ENCODE measurements at regions not wholly inside any gene's neighbourhood (a gene's known extent, or its start where the extent isn't known, plus 50 kb on each side); places are given as distances from the start of the nearest gene placed in this dataset.
A peak's percentile ranks its signal among the peaks of the same experiment; 100 is the strongest.
"Not testable (repeated sequence)": the region's sequence is repeated elsewhere in the genome, so short reads cannot be mapped to it uniquely, and the experiment has no call there.

DNA sequence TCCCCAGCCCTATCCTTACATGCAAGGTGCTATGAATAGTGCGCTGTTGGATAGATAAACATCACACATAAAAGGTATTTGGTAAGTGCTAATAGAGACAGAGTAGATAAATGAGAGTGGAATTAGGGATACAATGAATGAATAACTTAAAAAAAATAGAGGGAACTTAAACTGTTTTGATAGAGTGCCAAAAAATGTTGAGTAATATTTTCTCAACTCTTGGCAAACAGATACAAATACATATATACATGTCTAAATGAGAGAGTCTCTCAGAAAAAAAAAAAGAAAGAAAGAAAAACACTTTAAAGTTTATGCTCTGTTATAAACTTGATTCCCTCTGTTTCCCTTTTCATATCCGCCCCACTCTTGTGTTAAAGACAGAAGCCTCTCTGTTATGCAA is 667.4 kb downstream of the ROBO2 start:
- DNase-seq: no peak

- no peak for DNase-seq
These were observed 669.3 kb downstream of the ROBO2 start for GRCh38 chr3:77709155-77709554.

GRCh38 chr3:77718311-77718710 is 678.4 kb downstream of the ROBO2 start:
- DNase-seq: no peak

- DNase-seq: no peak
These were observed 680.6 kb downstream of the ROBO2 start for GRCh38 chr3:77720460-77720971.

DNA sequence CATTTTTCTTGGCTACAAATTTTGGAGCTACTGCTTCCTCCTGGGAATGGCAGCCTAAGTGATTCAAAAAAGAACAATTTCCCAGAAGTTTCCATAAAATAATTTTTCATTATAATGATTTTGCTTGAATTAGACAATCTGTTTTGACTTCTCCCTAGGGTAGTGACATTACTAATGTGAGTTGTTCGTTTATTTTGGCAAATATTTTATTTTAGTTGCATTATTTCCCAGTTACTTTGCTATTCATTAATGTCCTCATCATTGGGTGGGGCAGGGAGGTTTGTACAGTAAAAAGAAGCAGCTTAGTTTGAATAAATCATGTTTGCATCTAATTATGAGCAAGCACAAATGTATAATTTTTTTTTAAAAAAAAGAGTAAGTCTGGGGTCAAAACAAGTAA is 686.6 kb downstream of the ROBO2 start:
- DNase-seq: no peak

DNA sequence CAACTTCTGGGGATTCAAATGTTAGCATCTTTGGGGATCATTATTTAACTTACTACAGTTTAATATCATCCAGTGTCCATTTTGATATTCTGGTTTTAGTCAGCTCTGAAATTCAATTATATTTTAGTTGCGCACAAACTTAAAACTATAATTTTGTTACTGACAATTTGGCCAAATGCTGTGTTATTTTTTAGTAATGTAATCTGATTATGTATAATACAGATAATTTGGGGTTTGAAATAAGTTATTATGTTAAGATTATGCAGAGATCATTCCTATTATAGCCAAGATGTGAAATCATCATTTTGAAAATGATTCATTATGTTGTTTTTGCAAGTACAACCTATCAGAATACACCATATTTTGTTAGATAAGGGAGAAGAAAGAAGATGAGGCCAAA is 706.1 kb downstream of the ROBO2 start:
- DNase-seq: no peak

- DNase-seq: no peak
These were observed 707.0 kb downstream of the ROBO2 start for GRCh38 chr3:77746892-77747291.

- not testable (repeated sequence) for DNase-seq
These were observed 716.6 kb downstream of the ROBO2 start for GRCh38 chr3:77756397-77756975.

DNA sequence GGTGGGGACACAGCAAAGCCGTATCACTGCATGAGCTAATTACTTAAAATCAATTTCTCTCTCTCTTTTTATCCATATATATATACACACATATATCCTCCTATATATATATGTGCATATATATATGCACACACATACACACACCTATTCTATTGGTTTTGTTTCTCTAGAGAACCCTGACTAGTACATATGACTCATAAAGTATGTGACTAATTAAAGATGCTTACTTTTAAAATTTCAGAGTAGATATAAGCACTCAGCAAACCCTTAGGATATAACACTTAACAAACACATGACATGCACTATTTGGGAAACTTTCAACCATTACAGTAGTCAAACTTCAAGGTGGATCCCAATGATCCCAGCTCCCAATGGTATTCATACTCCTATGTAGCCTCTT is 732.6 kb downstream of the ROBO2 start:
- no peak for DNase-seq

- DNase-seq: no peak
These were observed 733.2 kb downstream of the ROBO2 start for GRCh38 chr3:77773084-77773483.

DNA sequence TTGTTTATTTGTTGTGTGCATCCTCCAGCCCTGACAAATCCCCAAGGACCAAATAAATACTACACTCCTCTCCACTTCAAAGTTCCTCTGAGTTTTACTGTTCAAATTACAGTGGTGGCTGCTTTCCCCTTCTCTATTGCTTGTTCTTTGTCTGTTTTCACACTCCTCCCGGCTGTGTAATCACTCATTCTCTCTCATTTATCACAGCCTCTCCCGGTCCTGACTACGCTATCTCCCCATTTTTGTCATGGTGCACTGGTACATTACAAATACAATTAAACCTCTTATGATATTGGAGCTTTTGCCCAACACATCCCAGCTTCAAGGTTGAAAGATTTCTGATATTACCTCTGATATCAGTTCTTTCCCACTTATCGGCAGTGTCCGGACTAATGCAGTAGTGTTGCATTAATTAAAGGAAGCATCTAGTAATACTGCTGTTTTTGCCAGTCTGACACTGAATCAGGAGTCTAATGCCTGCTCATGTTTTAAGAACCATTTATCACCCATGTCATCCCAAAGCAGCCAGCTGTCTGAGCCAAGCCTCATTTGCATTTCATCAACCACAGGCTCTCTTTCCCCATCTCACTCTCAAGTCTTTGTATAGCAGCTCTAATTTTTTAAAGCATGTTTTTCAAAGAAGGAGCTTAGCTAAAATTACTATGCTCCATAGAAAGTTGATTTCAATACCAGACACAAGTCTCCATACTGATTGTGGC is 740.5 kb downstream of the ROBO2 start:
- DNase-seq: no peak

GRCh38 chr3:77786216-77786615 is 746.3 kb downstream of the ROBO2 start:
- no peak for DNase-seq

DNA sequence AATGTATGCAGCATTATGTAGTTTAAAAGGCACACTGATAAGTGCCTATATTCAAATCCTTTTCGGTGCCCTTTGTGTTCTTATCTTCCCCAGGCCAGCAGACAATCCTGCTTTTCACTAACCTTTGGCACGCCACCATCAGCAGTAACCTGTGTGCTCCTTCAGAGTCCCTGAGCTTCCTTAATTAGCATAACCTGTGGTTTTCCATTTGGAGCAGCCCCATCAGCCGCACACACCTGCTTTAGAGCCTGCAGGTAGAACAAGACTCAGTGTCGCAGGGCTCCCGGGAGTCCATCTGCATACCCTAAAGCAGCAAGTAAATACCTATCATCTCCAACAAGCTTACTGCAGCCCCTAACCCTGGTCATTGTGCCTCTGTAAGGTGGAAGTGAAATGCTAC is 755.1 kb downstream of the ROBO2 start:
- no peak for DNase-seq

DNA sequence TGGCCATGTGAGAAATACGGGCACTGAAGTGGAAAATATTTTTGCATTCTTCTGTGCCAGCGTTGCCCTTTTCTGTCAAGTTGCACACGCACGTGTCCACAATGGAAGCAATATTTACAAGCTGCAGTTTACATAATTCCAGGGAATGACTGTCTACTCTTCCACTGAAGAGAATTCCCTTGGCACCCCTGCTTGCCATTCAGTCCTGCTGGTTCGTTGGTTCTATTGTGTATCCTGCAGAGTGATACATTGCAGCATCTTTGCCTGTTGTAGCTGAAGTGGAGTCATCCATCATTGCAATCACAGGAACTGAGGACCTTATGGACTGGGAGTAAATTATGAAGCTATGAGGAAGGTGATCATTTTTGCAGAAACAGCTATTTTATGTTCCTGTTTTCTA is 759.4 kb downstream of the ROBO2 start:
- no peak for DNase-seq

GRCh38 chr3:77800893-77801292 is 761.0 kb downstream of the ROBO2 start:
- no peak for DNase-seq

DNA sequence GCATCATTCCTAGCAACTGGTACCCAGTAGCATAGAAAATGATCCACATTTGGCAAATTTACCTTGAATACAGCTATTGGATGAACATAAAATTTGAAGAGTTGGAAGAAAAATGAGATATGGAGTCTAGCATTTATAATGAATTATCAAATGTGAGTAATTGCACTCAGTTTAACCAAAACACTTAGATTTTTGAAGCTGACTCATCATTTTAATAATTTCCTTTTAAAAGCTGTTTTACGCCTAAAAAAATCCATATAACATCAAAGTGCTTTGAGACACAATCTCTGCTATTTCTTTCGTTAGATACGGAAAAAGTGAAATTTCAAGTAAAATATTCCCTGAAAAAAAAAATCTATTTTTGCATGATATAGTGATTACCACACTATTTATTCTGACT is 767.4 kb downstream of the ROBO2 start:
- no peak for DNase-seq

GRCh38 chr3:77814845-77815244 is 774.9 kb downstream of the ROBO2 start:
- no peak for DNase-seq

GRCh38 chr3:77815467-77815866 is 775.6 kb downstream of the ROBO2 start:
- peak; percentile 3 for DNase-seq

DNA sequence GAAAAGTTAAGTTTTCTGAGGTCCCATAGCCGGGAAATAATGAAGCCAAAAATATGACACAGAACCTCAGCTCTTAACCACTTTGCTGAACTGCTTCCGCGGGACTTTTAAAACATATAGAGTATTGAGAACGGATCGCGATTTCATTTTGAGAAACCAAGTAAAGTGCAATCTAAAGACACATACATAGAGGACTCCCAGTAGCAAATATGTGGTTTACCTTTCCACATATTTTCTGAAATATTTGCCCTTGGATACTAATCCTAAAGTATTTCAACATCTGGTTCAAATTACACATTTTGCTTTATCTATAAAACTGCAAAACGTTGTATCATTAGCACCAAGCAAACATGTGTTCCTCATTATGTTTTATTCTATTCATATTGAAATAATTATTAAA is 776.5 kb downstream of the ROBO2 start:
- no peak for DNase-seq

DNA sequence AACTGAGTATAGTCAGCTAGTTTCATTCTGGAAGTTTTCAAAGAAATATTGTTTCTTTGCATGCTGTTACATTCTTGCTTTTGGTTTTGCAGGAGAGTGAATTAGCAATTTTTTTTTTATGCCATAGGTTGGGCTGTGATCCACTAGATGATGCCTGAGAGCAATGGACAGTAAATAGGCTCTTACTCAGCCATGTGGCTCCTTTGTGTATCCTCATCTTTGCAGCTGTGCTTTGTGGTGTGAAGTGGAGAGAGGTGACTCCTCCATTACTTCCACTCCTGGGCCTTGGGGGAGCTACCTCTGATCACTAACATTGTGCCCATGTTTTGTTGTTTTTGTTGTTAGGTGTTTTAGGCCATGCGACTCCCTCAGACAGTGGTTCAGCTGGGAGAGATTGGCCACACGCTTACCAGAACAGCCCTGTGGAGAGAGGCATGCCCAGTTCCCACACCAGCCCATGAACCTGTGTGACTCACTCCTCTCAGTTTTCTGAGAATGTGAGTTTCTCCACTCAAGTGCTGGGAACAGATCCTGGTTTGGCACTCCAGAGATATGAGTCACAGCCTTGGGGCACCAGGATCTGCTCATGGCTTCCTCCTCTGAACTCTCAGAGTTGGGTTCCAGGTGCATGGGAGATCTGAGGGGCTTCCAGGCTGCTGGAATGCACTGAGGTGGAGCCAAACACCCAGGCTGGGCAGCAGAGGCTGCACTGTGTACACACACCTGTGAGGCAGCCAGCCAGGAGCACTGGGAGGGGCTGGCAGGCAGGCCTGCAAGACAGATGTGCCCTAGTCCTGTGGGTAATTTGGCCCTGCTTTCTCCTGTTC is 785.3 kb downstream of the ROBO2 start:
- DNase-seq: no peak

GRCh38 chr3:77835921-77836320 is 796.0 kb downstream of the ROBO2 start:
- DNase-seq: no peak

DNA sequence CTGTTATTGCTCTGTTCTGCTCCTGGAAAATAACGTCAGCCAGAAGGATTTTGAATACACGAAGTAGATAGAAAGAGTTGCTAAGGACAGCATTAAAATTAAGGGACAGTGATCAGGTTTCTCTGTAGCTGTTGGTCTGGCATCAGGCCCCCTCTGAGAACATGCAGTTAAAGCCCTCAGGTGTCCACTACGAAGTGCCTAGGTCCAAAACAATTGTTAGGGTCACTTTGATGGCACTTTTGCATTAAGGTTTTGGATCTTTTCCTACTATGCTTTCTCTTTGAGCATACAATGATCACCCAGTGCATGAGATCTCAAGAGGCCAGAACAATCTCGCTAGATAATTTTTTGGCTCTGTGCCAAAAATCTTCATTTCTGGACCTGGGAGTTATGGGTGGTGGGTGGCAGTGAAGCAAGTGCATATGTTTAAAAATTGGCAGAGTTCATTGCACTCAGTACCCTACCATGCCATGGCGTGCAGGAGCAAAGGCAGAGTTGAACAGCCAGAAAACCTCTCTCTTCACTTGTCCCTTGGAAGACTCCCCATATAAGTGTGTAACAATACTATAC is 797.6 kb downstream of the ROBO2 start:
- no peak for DNase-seq

DNA sequence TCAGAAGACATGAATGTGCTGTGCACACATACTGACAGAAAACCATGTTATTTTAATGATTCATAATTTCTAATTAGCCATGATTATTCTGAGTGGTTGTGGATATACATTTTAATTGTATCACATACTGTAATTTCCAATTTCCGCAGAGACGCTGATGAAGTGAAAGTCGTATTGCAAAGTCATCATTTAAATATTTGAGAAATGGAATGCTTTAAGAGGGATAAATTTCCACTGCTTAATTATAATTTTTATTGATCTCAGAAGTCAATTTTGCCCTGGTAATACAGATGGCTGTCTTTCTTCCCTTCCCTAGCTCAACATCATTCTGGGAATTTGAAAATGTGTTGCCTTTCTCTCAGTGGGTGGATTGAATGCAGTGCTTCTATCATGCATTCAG is 819.3 kb downstream of the ROBO2 start:
- no peak for DNase-seq

DNA sequence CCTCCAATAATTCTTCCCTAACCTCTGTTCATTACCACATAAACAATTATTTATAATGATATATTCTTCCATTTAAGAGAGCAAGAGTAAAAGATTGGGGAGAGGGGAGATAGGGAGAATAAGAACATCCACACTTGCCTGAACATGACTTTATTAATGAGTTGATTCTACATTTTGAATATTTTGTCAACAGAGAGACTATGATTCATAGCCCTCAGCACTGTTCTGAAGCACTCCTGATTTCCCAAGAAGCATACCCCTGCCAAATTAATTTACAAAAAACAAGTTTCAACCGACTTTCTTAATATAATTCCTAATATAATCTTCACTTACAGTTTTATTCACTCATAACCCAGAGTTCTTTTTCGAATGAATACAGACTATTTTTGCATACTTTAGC is 828.8 kb downstream of the ROBO2 start:
- DNase-seq: no peak

All from hematopoietic multipotent progenitor cell treated with erythropoietin and hydrocortisone succinate and interleukin-3 and kit ligand, for 4 days (in vitro differentiated cells).